KG1 (cell line): ENCODE measurements at regions not wholly inside any gene's neighbourhood (a gene's known extent, or its start where the extent isn't known, plus 50 kb on each side); places are given as distances from the start of the nearest gene placed in this dataset.
"Not testable (repeated sequence)": the region's sequence is repeated elsewhere in the genome, so short reads cannot be mapped to it uniquely, and the experiment has no call there.

Experiments used
- DNase-seq: peaks from one replicate; lab custom pipeline; 2025; lab: John Stamatoyannopoulos, UW

DNA sequence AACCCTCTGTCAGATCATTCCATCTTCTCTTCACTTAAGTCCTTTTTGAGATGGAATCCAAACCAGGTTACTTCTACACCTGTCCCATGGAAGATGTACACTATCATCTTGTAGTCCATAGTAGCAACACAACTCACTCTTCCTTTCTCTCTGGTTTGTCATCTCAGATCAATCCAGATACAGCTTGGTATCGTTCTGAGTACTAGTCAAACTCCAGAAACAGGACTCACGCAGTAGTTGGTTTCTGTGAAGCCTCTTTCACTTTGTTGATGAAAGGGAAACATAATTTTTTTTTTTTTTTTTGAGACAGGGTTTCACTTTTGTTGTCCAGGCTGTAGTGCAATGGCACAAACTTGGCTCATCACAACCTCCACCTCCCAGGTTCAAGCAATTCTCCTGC is 484.0 kb downstream of the PRDM9 start:
- DNase-seq = no peak

DNA sequence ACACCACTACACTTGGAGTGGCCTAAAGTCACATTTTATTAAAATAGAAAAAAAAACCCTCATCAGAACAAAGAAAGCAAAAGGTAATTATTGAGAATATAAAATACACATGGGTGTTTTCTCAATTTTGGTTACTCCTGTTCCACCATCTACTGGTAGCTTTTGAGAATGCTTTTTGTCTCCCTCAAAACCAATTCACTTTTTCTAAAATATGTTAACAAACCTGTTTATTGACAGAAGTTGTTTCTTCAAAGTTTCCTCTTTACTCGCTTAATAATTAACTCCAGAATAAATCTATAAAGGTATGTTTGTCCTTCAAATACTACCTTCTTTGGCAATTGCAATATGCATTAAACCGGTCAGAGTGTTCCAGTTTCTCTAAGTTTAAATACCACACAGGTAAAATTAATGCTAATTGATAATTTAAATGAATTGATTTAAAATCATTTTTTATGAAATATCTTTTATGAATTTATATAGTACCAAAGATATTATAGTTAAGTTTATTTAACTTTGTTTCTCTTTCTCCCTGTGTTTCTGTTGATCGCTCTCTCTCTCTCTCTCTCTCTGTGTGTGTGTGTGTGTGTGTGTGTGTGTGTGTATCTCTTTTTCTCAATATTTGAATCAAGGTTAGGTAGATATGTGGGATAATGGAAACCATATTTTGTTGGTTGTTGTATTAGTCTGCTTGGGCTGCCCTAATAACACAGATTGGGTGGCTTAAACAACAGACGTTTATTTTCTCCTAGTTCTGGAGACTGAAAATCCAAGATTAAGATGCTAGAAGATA is 487.4 kb downstream of the PRDM9 start:
- no peak for DNase-seq

DNA sequence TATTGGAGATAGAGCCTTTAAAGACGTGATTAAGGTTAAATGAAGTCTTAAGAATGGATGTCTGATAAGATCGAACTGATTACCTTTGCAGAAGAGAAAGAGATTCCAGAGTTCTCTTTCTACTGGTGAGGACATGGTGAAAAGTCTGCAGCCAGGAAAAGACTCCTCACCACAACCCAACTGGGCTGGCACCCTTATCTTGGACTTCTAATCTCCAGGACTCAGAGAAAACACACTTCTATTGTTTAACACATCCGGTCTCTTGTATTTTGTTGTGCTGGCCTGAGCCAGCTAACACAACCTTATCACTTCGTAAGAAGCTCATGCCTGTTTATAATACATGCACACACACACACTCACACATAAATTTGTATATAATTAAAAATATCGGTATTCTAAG is 489.1 kb downstream of the PRDM9 start:
- DNase-seq = no peak

DNA sequence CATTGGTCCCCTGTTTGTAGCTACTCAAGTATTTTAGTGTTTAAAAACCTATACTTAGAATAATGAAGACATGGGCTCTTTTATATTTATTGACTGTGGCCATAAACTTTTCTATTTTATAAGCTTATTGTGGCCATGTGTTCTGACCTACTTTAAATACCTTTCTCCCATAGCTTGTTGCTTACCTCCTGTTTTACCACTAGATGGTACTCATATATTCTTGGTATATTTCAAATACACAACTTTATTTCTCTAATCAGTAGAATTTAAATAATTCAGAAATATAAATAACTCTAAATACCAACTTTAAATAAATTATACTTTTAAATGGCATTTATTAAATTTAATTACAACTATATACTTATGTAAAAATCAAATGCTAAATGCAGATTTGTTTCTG is 498.0 kb downstream of the PRDM9 start:
- no peak for DNase-seq

DNA sequence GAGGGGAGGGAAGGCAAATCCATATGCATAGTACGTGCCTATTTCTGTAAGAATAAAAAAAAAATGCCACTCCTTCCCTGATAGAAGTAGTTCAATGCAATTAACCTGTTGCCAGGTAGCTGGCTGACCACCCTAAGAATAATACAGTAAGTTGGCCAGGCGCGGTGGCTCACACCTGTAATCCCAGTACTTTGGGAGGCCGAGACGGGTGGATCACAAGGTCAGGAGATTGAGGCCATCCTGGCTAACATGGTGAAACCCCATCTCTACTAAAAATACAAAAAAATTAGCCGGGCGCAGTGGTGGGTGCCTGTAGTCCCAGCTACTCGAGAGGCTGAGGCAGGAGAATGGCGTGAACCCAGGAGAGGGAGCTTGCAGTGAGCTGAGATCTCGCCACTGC is 510.3 kb downstream of the PRDM9 start:
- not testable (repeated sequence) for DNase-seq

DNA sequence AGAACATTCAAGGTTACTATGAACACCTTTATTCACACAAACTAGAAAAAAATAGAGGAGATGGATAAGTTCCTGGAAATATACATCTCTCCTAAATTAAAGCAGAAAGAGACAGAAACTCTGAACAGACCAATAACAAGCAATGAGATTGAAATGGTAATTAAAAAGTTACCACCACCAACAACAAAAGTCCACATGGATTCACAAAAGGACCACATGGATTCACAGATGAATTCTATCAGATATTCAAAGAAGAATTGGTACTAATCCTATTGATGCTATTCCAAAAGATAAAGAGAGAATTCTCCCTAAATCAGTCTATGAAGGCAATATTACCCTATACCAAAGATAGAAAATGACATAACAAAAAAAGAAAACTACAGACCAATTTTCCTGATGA is 518.9 kb downstream of the PRDM9 start:
- no peak for DNase-seq

DNA sequence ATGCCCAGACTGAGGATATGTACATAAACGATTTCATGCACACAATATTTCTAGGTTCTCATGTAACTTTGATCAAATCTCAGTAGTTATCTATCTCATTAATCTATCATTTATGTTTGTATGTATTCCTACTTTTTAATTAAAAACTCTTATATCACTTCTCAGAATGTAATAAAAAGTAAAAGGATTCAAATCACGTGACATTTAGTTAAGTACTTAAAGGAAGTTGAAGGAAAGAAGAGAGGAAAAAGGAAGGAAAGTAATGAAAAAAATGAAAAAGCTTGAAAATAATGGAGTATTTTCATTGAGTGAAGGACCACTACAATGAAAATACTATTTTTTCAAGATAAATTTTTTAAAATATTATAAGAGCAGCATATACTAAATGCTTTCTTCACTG is 535.3 kb downstream of the PRDM9 start:
- no peak for DNase-seq

DNA sequence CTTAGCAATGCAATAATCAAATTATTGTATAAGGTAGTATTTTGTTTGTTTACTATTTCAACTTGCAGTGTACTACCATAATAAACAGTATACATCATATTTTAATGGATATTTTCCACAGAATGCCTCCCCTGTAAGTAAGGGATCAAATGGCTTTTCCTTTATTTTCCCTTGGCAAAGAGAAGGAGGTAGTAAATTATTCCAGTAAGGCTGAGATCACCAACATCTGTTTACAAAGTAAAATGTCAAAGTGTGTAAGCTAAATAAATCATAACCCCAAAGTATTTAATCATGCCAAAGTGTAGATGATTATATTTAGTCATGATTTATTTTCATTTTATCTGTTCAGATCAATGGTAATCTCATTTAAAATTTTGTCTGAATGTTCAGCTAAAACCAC is 537.6 kb downstream of the PRDM9 start:
- no peak for DNase-seq

DNA sequence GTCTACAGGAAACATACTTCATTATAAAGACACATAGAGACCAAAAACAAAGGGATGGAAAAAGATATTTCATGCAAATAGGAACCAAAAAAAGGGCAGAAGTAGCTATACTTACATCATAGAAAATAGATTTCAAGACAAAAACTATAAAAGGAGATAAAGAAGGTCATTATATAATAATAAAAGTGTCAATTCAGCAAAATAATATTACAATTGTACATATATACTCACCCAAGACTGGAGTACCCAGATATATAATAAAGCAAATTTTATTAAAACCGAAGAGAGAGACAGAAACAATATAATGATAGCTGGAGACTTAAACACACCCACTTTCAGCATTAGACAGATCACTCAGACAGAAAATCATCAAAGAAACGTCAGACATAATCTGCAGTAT is 546.3 kb downstream of the PRDM9 start:
- no peak for DNase-seq

DNA sequence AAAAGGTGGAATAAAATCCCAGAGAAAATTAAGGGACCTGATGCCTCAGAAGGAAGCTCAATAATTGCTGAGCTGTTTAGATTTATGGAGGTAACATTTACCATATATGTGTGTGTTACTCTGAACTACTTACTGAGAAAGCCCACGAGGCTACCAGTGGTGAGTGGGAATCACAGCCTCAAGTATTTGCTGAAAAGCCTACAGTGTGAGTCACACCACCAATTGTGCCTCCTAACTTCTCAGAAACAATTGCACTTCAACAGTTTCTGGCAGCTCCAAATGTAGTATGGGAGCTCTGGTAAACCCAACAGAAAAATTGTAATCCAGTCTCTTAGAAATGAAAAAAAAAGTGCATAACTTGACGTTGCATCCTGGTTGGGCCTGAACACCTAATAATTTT is 551.6 kb downstream of the PRDM9 start:
- DNase-seq = no peak

DNA sequence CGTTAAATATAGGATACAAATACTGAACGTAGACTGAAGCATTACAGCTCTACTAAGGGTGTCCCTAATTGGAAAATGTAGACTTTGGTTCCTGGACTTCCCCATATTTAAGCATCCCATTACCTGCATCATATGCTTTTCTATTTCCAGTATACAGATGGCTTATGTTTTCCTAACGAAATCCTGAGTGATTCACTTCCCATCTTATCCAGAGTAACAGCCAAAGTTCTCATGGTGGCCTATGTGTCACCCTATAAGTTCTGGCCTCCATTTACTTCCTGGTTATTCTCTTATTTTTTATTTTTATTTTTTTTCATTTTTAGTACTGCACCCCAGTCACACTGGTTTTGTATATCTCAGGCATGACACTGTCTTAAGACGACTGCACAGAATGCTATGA is 552.3 kb downstream of the PRDM9 start:
- no peak for DNase-seq

DNA sequence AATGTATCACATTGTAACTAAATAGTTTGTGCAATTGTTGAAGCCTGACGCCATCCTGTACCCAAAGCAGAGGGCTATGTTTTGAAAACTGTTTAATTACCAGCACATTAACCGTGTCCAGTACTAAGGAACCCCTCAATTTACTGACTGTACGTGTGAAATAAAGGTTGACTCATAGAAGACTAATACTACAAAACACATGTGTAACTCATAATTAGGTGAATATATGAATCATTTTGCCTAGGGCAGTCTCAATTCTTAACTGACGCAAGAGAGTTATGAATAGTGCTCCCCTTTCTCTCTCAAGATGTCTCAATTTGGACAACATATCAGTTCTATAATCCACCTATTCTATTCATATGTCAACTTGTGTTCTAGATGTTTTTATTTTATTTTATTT is 558.4 kb downstream of the PRDM9 start:
- DNase-seq = no peak

DNA sequence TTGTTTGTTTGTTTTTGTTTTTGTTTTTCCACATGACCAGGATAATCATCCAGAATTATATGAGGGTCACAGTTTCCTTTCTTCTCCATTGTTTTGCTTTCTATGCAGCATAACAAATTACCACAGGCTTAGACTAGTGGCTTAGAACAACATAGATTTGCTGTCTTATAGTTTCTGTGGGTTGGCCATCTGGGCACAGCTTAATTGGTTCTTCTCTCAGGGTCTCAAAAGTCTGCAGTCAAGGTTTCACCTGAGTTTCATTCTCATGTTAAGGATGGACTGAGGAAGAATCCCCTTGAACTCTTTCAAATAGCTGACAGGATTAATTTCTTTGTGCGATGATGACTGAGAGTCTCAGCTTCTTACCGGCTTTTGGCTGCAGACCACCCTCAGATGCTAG is 559.8 kb downstream of the PRDM9 start:
- no peak for DNase-seq

DNA sequence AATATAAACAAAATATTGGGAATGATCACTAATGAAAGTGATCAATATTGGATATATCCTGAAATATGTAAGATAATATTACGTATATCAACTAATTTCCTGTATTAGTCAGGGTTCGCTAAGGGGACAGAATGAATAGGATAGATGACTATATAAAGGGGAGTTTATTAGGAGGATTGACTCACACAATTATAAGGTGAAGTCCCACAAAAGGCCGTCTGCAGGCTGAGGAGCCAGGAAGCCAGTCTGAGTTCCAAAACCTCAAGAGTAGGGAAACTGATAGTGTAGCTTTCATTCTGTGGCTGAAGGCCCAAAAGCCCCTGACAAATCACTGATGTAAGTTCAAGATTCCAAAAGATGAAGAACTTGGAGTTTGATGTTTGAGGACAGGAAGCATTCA is 561.1 kb downstream of the PRDM9 start:
- no peak for DNase-seq

DNA sequence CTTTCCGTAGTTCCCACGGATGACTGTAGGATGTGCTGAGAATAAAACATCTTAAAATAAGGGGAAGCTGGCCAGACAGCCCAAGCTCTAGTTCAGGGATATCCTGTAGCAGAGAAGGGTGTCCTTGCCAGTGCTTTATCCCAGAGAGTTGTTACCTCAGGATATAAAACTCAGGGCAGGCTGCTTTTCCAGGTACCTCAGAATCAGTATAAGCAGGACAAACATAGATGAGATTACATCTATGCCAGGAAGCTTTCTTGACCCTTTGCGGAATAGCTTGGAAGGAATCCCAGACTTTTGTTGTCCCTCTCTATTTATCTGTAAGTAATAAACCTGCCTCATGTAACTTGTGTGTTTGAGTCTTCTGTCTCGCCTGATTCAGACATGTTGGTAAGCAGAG is 565.7 kb downstream of the PRDM9 start:
- no peak for DNase-seq

DNA sequence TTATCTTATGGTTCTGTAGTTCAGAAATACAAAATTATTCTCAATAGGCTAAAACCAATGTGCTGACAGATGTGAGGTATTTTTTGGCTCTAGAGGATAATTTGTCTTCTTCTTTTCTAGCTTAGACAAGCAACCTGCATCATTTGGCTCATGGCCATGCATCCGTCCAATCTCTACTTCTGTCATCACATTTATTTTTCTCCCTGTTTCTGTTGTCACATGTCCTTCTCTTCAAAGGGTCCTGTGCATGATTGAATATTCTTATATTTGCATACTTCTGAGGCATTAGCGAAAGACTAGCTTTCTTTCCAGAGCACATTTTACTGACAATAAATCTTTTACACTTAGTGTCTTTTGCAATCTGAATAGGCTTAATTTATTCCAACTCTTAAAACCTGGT is 564.7 kb downstream of the CDH10 start:
- DNase-seq = no peak

DNA sequence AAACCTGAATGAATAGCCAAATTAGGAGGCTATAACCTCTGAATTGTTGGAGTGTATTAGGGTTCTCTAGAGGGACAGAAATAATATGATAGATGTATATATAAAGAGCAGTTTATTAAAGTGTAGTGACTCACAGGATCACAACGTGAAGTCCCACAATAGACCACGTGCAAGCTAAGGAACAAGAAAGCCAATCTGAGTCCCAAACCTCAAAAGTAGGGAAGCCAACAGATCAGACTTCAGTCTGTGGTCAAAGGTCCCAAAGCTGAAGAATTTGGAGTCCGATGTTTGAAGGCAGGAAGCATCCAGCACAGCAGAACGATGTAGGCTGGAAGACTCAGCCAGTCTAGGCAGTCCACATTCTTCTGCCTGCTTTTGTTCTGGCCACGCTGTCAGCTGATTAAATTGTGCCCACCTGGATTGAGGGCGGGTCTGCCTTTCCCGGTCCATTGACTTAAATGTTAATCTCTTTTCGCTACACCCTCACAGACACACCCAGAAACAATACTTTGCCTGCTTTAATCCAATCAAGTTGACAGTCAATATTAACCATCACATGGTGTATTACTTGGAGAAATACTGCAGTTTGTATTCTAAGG is 550.6 kb downstream of the CDH10 start:
- no peak for DNase-seq

DNA sequence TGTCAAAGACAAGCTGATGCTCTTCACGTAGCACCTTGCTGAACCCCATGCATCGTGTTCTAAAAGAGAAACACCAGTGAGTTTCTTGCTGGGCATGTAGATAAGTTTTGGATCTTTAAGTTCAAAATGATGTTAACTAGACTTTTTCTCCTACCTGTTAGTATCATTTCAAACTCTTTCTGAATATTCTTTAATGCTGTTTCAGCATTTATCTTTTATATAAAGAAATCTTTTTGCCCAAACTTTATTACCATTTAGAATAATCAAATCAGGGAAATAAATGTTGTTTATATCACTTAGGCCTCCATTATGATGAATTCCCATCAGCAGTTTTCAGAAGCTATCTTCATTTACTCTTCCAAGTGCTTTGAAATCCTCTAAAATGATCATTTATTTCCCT is 542.8 kb downstream of the CDH10 start:
- DNase-seq = no peak

DNA sequence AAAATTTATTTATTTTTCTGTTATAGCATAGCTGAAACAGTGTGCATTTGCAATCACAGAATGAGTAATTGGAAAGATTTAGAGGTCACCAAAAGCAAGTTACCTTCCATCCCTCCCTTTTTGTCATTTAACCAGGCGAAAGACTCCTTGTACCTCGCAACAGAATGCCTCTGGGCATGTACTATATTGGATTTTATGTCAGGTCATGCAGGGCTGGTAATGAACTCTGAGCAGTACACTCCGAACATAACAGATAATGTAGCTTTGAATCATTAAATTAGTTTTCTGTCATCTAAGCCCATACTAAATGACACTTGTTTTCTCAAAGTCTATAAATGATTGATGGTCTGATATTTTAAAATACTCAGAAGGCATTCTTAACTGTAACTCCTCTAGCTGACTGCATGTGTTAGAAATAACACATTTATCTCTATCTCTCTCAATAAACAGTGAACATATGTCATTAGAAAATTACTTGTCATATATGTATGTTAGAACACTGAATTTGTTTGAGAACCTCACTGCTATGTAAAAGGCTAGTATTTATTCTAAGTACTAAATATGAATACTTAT is 541.2 kb downstream of the CDH10 start:
- no peak for DNase-seq

DNA sequence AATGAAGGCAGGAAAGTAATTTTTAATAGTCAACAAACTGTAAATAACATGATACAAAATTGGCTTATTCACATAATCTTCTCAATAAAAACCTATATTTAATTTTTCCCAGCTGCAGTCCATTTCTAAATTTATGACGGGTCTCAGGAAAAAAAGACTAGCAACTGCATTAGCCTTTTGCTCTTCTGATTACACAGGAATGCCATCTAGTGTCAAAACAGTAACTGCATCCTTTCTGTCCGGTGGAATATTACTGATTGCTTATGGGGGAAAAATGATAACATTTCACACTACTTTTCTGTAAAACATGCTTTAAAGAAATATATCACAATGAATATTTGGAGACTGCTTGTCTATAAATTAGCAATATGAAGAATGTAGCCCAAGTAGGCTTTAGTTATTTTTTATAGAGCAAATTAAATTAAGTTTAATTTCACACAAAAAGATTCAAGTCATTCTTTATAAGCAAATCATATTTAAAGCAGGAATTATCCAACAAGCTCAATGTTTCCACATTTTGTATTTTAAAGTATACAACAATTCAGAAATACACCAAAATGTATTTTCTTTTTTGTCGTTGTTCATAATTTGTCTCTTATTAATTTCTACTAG is 534.7 kb downstream of the CDH10 start:
- no peak for DNase-seq

DNA sequence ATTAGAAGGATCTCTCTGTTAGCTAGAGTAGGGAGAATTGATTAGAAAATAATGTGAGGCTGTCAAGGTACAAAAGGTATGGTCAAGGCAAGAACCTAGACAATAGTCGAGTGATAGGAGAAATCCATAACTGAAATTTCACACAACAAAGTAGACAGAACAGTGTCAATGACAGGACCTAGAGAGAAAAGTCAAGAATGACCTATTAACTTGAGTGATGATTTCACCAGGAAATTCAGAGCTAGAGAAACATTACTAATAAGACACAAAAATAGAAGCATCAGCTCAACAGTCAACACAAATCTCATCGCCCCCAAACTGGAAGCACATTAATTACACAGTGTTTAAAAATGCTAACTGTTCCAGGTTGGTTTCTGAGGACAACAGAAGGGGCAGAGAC is 532.4 kb downstream of the CDH10 start:
- DNase-seq = no peak

DNA sequence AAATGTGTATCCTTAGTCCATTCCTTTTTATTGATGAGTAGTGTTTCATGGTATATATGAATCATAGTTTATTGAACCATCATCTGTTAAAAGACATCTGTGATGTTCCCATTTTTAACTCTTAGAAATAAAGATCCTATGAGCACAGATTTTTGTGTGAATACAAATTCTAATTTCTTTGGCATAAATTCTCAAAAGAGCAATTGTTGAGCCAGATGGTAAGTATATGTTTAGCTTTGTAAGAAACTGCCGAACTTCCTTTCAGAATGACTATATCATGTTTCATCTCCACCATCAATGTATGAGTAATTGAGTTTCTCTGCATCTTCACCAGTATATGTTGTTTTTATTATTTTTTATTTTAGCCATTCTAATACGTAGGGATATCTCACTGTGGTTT is 526.4 kb downstream of the CDH10 start:
- DNase-seq = no peak

DNA sequence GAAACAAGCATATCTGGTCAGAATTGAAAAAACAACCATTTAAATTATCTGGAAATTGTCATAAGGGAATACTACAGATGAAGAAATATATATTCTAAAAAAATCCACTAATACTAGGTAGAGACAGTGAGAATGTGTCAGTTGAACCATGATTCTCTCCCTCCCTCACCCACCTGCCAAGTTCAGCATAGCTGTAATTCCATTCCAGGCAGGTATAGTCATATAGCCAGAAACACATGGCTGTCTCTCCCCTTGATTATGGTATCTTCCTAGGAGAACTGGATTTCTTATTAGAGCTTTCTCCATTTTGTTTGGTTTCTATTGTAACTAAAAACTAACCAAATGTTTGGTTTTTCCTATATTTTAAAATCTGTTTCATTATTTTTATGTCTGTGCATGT is 509.2 kb downstream of the CDH10 start:
- DNase-seq = no peak
